HUES6 (cell line): ENCODE measurements at regions not wholly inside any gene's neighbourhood (a gene's known extent, or its start where the extent isn't known, plus 50 kb on each side); places are given as distances from the start of the nearest gene placed in this dataset.
"Not testable (repeated sequence)": the region's sequence is repeated elsewhere in the genome, so short reads cannot be mapped to it uniquely, and the experiment has no call there.

Source experiments
- H3K27ac ChIP-seq: 2 replicates; pipeline ENCODE4 v1.7.0; 2013; ENCODE audit warnings: low read depth, mild to moderate bottlenecking, low read length, inconsistent platforms
- H3K27me3 ChIP-seq: 2 replicates; pipeline ENCODE4 v1.6.1; 2013; ENCODE audit warnings: low read length; ENCODE audit not compliant: control insufficient read depth, insufficient read depth
- H3K36me3 ChIP-seq: 2 replicates; pipeline ENCODE4 v1.6.1; 2013; ENCODE audit warnings: low read length; ENCODE audit not compliant: control insufficient read depth, insufficient read depth
- H3K4me1 ChIP-seq: 2 replicates; pipeline ENCODE4 v1.6.1; 2013; ENCODE audit warnings: low read length; ENCODE audit not compliant: control insufficient read depth, insufficient read depth
- H3K4me3 ChIP-seq: 2 replicates; pipeline ENCODE4 v1.5.1; 2013; ENCODE audit warnings: low read depth, low read length
- H3K9ac ChIP-seq: one replicate; pipeline ENCODE4 v1.6.1; 2013; ENCODE audit warnings: mild to moderate bottlenecking, low read length
- H3K9me3 ChIP-seq: 2 replicates; pipeline ENCODE4 v1.6.1; 2013; ENCODE audit warnings: low read depth, low read length; ENCODE audit not compliant: control insufficient read depth, insufficient read depth

GRCh38 chr6:111943266-111943665 is 70.0 kb upstream of the FYN start:
- H3K9me3 ChIP-seq: peaks cover 13% of the 10 kb centered on the region
- no peak overlapping the region for H3K4me3 ChIP-seq
- no peaks in the 10 kb centered on the region for H3K27me3 ChIP-seq
- no peaks in the 10 kb centered on the region for H3K4me1 ChIP-seq
- H3K36me3 ChIP-seq: no peaks in the 10 kb centered on the region
- no peak overlapping the region for H3K27ac ChIP-seq
- no peak overlapping the region for H3K9ac ChIP-seq

- Histone ChIP-seq H3K27ac (no peak overlapping the region), H3K4me1 (no peaks in the 10 kb centered on the region), H3K27me3 (no peaks in the 10 kb centered on the region), H3K36me3 (no peaks in the 10 kb centered on the region), H3K4me3 (no peak overlapping the region), H3K9ac (no peak overlapping the region), H3K9me3 (peaks cover 10% of the 10 kb centered on the region)
These were observed 70.5 kb upstream of the FYN start for GRCh38 chr6:111943726-111944125.

GRCh38 chr6:111944541-111944940 is 71.3 kb upstream of the FYN start:
- Histone ChIP-seq H3K36me3 (no peaks in the 10 kb centered on the region), H3K9ac (no peak overlapping the region), H3K9me3 (peaks cover 9% of the 10 kb centered on the region), H3K27me3 (no peaks in the 10 kb centered on the region), H3K4me1 (peaks cover 3% of the 10 kb centered on the region), H3K27ac (no peak overlapping the region), H3K4me3 (no peak overlapping the region)

DNA sequence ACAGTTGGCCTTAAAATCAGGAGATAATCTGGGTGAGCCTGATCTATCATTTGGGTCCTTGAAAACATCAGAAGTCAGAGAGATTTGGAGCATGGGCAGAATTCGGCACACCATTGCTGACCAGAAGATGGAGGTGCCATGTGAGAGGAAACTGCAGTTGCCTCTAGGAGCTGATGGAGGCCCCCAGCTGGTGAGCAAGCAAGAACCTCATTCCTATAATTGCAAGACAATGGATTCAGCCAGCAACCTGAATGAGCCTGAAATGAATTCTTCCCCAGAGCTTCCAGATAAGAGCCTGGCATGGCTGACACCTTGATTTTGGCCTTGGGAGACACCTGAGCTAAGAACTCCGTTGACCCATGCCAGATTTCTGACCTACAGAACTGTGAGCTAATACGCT is 76.3 kb upstream of the FYN start:
- H3K9ac ChIP-seq: no peak overlapping the region
- H3K9me3 ChIP-seq: no peaks in the 10 kb centered on the region
- no peak overlapping the region for H3K27ac ChIP-seq
- no peaks in the 10 kb centered on the region for H3K27me3 ChIP-seq
- no peaks in the 10 kb centered on the region for H3K36me3 ChIP-seq
- H3K4me1 ChIP-seq: peaks cover 17% of the 10 kb centered on the region
- no peak overlapping the region for H3K4me3 ChIP-seq

GRCh38 chr6:111949984-111950383 is 76.7 kb upstream of the FYN start:
- H3K27me3 ChIP-seq, H3K9me3 ChIP-seq, H3K4me3 ChIP-seq, H3K9ac ChIP-seq, H3K36me3 ChIP-seq, H3K27ac ChIP-seq: not testable (repeated sequence)
- peaks cover 17% of the 10 kb centered on the region for H3K4me1 ChIP-seq

- no peak overlapping the region for H3K4me3 ChIP-seq
- peaks cover 17% of the 10 kb centered on the region for H3K4me1 ChIP-seq
- H3K9me3 ChIP-seq: no peaks in the 10 kb centered on the region
- H3K9ac ChIP-seq: no peak overlapping the region
- no peaks in the 10 kb centered on the region for H3K36me3 ChIP-seq
- H3K27ac ChIP-seq: no peak overlapping the region
- H3K27me3 ChIP-seq: no peaks in the 10 kb centered on the region
These were observed 77.6 kb upstream of the FYN start for GRCh38 chr6:111950661-111951496.

DNA sequence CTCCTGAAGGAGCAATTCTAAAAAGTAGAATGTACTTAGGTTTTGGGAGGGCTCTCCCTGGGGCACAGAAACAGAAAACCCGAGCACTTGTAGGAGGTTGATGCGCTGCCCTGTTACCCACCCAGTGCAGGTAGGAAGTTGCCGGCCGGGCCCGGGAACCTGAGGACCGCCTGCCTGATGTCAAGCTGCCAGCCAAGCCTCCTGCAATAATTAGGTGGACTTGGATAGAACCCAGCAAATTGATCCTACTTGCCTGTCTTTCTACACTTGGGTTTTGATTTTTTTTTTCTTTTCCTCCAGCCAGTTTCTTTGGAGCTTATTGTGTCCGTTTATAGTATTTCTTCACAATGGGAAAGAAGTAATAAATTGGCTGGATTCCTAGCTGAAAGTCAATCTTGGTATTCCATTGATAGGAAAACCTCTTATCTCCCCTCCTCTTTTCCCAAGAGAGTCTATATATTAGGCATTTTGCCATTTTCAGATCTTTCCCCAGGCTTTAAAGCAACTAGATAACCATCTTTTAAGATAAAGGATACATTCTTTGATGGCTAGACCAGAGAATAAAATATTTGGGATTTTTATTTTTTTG is 78.3 kb upstream of the FYN start:
- H3K9ac ChIP-seq: no peak overlapping the region
- H3K4me3 ChIP-seq: no peak overlapping the region
- H3K36me3 ChIP-seq: no peaks in the 10 kb centered on the region
- peaks cover 17% of the 10 kb centered on the region for H3K4me1 ChIP-seq
- H3K27me3 ChIP-seq: no peaks in the 10 kb centered on the region
- H3K9me3 ChIP-seq: no peaks in the 10 kb centered on the region
- H3K27ac ChIP-seq: no peak overlapping the region

- no peak overlapping the region for H3K27ac ChIP-seq
- H3K36me3 ChIP-seq: no peaks in the 10 kb centered on the region
- H3K9ac ChIP-seq: no peak overlapping the region
- peaks cover 17% of the 10 kb centered on the region for H3K4me1 ChIP-seq
- H3K27me3 ChIP-seq: peaks cover 3% of the 10 kb centered on the region; the same call in 1 of the 2 replicates
- no peaks in the 10 kb centered on the region for H3K9me3 ChIP-seq
- no peak overlapping the region for H3K4me3 ChIP-seq
These were observed 79.0 kb upstream of the FYN start for GRCh38 chr6:111952274-111952673.

DNA sequence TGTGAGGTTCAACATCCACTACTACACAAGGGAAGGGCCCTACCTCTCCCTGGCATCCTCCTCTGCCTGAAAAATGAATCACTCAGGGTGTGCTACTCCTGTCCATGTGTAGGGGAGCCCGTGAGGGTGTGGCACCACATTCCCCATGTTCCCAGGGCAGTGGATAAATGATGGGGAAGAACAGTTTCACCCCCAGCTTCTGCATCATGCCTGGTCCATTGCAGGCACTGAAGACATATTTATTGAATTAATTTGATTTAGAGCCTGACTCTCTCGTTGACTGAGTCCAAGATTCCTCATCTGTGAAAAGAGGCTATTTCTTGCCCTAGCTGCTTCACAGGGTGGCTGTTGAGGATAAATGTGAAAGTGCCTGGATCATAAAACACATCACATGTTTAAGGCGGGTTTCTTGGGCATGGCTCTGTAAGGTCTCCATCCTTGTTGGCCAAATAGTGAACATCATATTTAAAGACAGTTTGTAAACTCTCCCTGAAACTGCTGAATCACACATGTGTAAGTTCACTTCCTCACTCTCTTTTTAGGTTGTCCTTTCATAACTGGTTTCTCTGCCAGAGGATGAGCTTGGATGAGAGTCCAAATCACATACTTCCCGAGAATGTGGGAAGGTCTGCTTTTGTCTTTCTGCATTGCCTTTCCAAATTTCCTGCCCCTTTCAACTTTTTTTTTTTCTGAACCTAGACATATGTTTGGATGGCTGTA is 79.7 kb upstream of the FYN start:
- Histone ChIP-seq H3K9me3 (no peaks in the 10 kb centered on the region), H3K27ac (no peak overlapping the region), H3K4me1 (peaks cover 24% of the 10 kb centered on the region), H3K36me3 (no peaks in the 10 kb centered on the region), H3K9ac (no peak overlapping the region), H3K4me3 (no peak overlapping the region), H3K27me3 (peaks cover 3% of the 10 kb centered on the region; the same call in 1 of the 2 replicates)

DNA sequence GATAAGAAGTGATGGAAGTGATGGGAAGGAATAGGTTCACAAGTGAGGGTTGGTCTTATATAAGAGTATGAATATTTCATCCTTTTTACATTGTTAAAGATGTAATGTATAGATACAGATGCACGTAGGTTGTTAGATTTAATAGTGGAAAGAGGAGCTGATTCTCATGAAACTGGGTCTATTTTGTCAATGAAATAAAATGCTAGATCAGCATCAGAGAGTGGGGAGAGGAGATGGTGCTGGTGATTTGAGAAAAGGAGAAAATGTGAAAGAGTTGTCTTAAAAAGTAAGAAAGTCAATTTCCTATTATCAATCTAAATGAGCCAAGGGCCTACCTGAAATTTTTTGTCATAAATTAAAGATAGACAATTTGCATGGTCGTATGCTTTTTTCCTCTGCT is 82.8 kb upstream of the FYN start:
- Histone ChIP-seq H3K4me3 (no peak overlapping the region), H3K9ac (no peak overlapping the region), H3K27ac (no peak overlapping the region), H3K36me3 (no peaks in the 10 kb centered on the region), H3K9me3 (no peaks in the 10 kb centered on the region), H3K4me1 (peaks cover 22% of the 10 kb centered on the region), H3K27me3 (peaks cover 3% of the 10 kb centered on the region; the same call in 1 of the 2 replicates)
